ENCODE measurements at regions not wholly inside any gene's neighbourhood (a gene's known extent, or its start where the extent isn't known, plus 50 kb on each side); places are given as distances from the start of the nearest gene placed in this dataset.

DNA sequence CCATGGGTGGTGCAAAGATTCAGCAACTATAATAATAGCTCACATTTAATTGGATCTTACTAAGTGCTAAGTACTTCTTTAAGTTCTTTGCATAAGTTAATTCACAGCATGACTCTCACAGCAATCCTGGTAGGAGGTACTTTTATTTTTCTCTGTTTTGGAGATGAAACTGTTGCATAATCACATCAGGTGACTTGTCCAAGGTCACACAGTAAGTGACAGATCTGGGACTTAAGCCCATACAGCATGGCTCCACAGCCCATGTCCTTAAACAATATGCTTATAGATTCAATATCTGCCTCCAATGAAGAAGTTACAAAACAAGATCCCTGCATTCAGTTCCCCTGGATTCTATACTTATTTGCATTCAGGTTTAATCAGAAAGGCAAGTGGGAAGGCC lies 171.8 kb downstream of the CNTN3 start:
- H3K36me3 Mint-ChIP-seq = no peaks in the 10 kb centered on the region
- Histone ChIP-seq H3K27me3 (ENCODE audit: control insufficient read depth in 2 of 2, insufficient read depth in 2 of 2, low read length in 2 of 2) (no peaks in the 10 kb centered on the region), H2AFZ (ENCODE audit: insufficient read depth, low read depth, low read length, poor library complexity, severe bottlenecking) (no peak overlapping the region), H3K4me3 (replicated peaks in 1 of 3; ENCODE audit: low read depth in 2 of 3, low read length in 3 of 3) (no peak overlapping the region), H4K20me1 (ENCODE audit: insufficient read depth, low read length) (no peaks in the 10 kb centered on the region), H3K9me3 (replicated peaks in 1 of 2; ENCODE audit: control insufficient read depth in 1 of 2, insufficient read depth in 1 of 2, low read length in 2 of 2) (no peaks in the 10 kb centered on the region), H3K4me2 (replicated peaks; ENCODE audit: extremely low read depth, low read length, poor library complexity, severe bottlenecking) (no peak overlapping the region), H3K79me2 (ENCODE audit: insufficient read depth, low read length) (no peaks in the 10 kb centered on the region), H3K4me1 (ENCODE audit: control insufficient read depth in 1 of 2, insufficient read depth in 2 of 2, low read length in 2 of 2) (no peaks in the 10 kb centered on the region), H3K36me3 (replicated peaks in 1 of 2; ENCODE audit: control insufficient read depth in 1 of 2, insufficient read depth in 2 of 2, low read length in 2 of 2) (no peaks in the 10 kb centered on the region), H3K9ac (ENCODE audit: insufficient read depth, low read length, poor library complexity, severe bottlenecking) (no peak overlapping the region), H3K27ac (ENCODE audit: low read depth in 1 of 2, low read length in 2 of 2) (no peak overlapping the region)
- H3K27ac Mint-ChIP-seq = no peak overlapping the region
- no peaks in the 10 kb centered on the region for H3K27me3 Mint-ChIP-seq (ENCODE audit: low read depth in 3 of 3)
- no peaks in the 10 kb centered on the region for H3K4me1 Mint-ChIP-seq
- H3K4me3 Mint-ChIP-seq = no peak overlapping the region
- H3K9me3 Mint-ChIP-seq = peaks cover 0 to 4% (median 0%) of the 10 kb centered on the region in 7 donors
- no peak for TF ChIP-seq CTCF (IDR thresholded peaks at IDR 0.05)
- intact Hi-C loops (cut with micrococcal nuclease) = no loop called here
- no peak for DNase-seq

DNA sequence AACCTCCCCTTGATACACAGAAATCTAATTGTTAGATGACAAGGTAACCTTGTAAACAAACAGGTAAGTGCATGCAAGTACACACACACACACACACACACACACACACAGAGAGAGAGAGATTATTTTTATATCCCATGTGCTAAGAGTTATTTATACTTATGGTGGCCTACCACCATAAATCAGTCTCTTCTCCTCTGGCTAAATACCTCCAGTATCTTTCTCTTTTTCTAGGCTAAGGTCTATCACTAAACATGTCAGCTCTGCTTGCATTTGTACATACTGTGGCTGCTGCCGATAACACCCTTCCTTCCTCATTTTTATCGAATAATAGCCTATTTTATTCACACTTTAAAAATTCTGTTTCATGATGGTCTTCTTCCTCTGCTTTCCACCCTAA lies 172.4 kb downstream of the CNTN3 start:
- no peak for TF ChIP-seq CTCF (IDR thresholded peaks at IDR 0.05)
- H3K27me3 Mint-ChIP-seq (ENCODE audit: low read depth in 3 of 3) = no peaks in the 10 kb centered on the region
- no peaks in the 10 kb centered on the region for H3K27me3 ChIP-seq (ENCODE audit: control insufficient read depth in 2 of 2, insufficient read depth in 2 of 2, low read length in 2 of 2)
- H3K9me3 Mint-ChIP-seq = peaks cover 0 to 4% (median 0%) of the 10 kb centered on the region in 7 donors
- H2AFZ ChIP-seq (ENCODE audit: insufficient read depth, low read depth, low read length, poor library complexity, severe bottlenecking) = no peak overlapping the region
- H3K36me3 Mint-ChIP-seq = no peaks in the 10 kb centered on the region
- no peak overlapping the region for H3K9ac ChIP-seq (ENCODE audit: insufficient read depth, low read length, poor library complexity, severe bottlenecking)
- DNase-seq = no peak
- H3K27ac ChIP-seq (ENCODE audit: low read depth in 1 of 2, low read length in 2 of 2) = no peak overlapping the region
- H3K36me3 ChIP-seq (replicated peaks in 1 of 2; ENCODE audit: control insufficient read depth in 1 of 2, insufficient read depth in 2 of 2, low read length in 2 of 2) = no peaks in the 10 kb centered on the region
- no peaks in the 10 kb centered on the region for H3K4me1 ChIP-seq (ENCODE audit: control insufficient read depth in 1 of 2, insufficient read depth in 2 of 2, low read length in 2 of 2)
- no peak overlapping the region for H3K4me3 Mint-ChIP-seq
- H3K4me3 ChIP-seq (replicated peaks in 1 of 3; ENCODE audit: low read depth in 2 of 3, low read length in 3 of 3) = no peak overlapping the region
- no peaks in the 10 kb centered on the region for H4K20me1 ChIP-seq (ENCODE audit: insufficient read depth, low read length)
- no peak overlapping the region for H3K4me2 ChIP-seq (replicated peaks; ENCODE audit: extremely low read depth, low read length, poor library complexity, severe bottlenecking)
- intact Hi-C loops (cut with micrococcal nuclease) = no loop called here
- no peaks in the 10 kb centered on the region for H3K9me3 ChIP-seq (replicated peaks in 1 of 2; ENCODE audit: control insufficient read depth in 1 of 2, insufficient read depth in 1 of 2, low read length in 2 of 2)
- WGBS (ENCODE audit: insufficient coverage) = no CpG with 5 or more reads among the region's 2 CpGs
- H3K27ac Mint-ChIP-seq = no peak overlapping the region
- H3K4me1 Mint-ChIP-seq = no peaks in the 10 kb centered on the region
- no peaks in the 10 kb centered on the region for H3K79me2 ChIP-seq (ENCODE audit: insufficient read depth, low read length)

Data from CD14-positive monocyte (primary cell).